MM.1S (cell line): ENCODE measurements at regions not wholly inside any gene's neighbourhood (a gene's known extent, or its start where the extent isn't known, plus 50 kb on each side); places are given as distances from the start of the nearest gene placed in this dataset.

Source experiments
- DNase-seq: peaks from one replicate; pipeline ENCODE4 v3.0.0-alpha.2; 2015
- H2AFZ ChIP-seq: fragments of 300-600 bp; sonication (generic); 2 replicates; pipeline ENCODE4 v1.6.0; 2016; ENCODE audit warnings: antibody characterized with exemption, low read length
- H3F3A ChIP-seq: fragments of 300-600 bp; sonication (generic); 2 replicates; pipeline ENCODE4 v1.6.1; 2016; ENCODE audit warnings: mild to moderate bottlenecking, antibody characterized with exemption, low read length, moderate library complexity, mixed read lengths; ENCODE audit not compliant: insufficient read depth
- H3K27ac ChIP-seq: fragments of 300-600 bp; sonication (generic); 2 replicates; pipeline ENCODE4 v1.5.1; 2016; ENCODE audit warnings: mild to moderate bottlenecking, low read length
- H3K27me3 ChIP-seq: fragments of 300-600 bp; sonication (generic); replicated peaks from 2 replicates; pipeline ENCODE4 v1.6.0; 2016; ENCODE audit warnings: low read length; ENCODE audit not compliant: insufficient read depth
- H3K36me3 ChIP-seq: fragments of 300-600 bp; sonication (generic); replicated peaks from 2 replicates; pipeline ENCODE4 v1.6.1; 2016; ENCODE audit warnings: mild to moderate bottlenecking, low read length, mixed read lengths; ENCODE audit not compliant: insufficient read depth
- H3K4me1 ChIP-seq: fragments of 300-600 bp; sonication (generic); 2 replicates; pipeline ENCODE4 v1.6.1; 2016; ENCODE audit warnings: low read length, mixed read lengths
- H3K4me2 ChIP-seq: fragments of 300-600 bp; sonication (generic); 2 replicates; pipeline ENCODE4 v1.6.0; 2016; ENCODE audit warnings: low read depth, low read length
- H3K4me3 ChIP-seq: fragments of 300-600 bp; sonication (generic); 2 replicates; pipeline ENCODE4 v1.5.1; 2016; ENCODE audit warnings: low read length, mixed read lengths
- H3K79me2 ChIP-seq: fragments of 300-600 bp; sonication (generic); 2 replicates; pipeline ENCODE4 v1.6.1; 2016; ENCODE audit warnings: mixed run types, low read length, mixed read lengths
- H3K9ac ChIP-seq: fragments of 300-600 bp; sonication (generic); 2 replicates; pipeline ENCODE4 v1.6.1; 2016; ENCODE audit warnings: low read length, mixed read lengths
- H3K9me2 ChIP-seq: fragments of 300-600 bp; sonication (generic); replicated peaks from 2 replicates; pipeline ENCODE4 v1.6.1; 2016; ENCODE audit warnings: mild to moderate bottlenecking, low read length, mixed read lengths; ENCODE audit not compliant: insufficient read depth
- H3K9me3 ChIP-seq: fragments of 300-600 bp; sonication (generic); replicated peaks from 2 replicates; pipeline ENCODE4 v1.6.1; 2016; ENCODE audit warnings: mild to moderate bottlenecking, low read length, mixed read lengths; ENCODE audit not compliant: insufficient read depth
- H4K20me1 ChIP-seq: fragments of 300-600 bp; sonication (generic); 2 replicates; pipeline ENCODE4 v1.6.1; 2016; ENCODE audit warnings: mild to moderate bottlenecking, low read length, moderate library complexity, mixed read lengths; ENCODE audit not compliant: insufficient read depth
- CTCF ChIP-seq: fragments of 300-600 bp; sonication (generic); IDR thresholded peaks from 2 replicates; pipeline ENCODE4 v1.5.1; 2016; ENCODE audit warnings: antibody characterized with exemption, low read length, mixed read lengths
- EZH2 ChIP-seq: fragments of 300-600 bp; sonication (generic); optimal IDR thresholded peaks from 2 replicates; pipeline ENCODE3; 2017; ENCODE audit warnings: low read depth, mild to moderate bottlenecking, antibody characterized with exemption, low read length, mixed read lengths
- EZH2phosphoT487 ChIP-seq: fragments of 300-600 bp; sonication (generic); IDR thresholded peaks from 2 replicates; pipeline ENCODE4 v1.6.1; 2018; ENCODE audit warnings: antibody characterized with exemption, low read length

- no peaks in the 10 kb centered on the region for H3K9me2 ChIP-seq
- TF ChIP-seq CTCF = no peak
- no peak for TF ChIP-seq EZH2phosphoT487
- TF ChIP-seq EZH2 = no peak
- H3K27me3 ChIP-seq = no peaks in the 10 kb centered on the region
- no peak overlapping the region for H2AFZ ChIP-seq
- no peaks in the 10 kb centered on the region for H3K79me2 ChIP-seq
- no peaks in the 10 kb centered on the region for H3K9me3 ChIP-seq
- H3K36me3 ChIP-seq = no peaks in the 10 kb centered on the region
- DNase-seq = no peak
- no peaks in the 10 kb centered on the region for H4K20me1 ChIP-seq
- no peaks in the 10 kb centered on the region for H3K4me1 ChIP-seq
- no peak overlapping the region for H3K4me3 ChIP-seq
- H3K27ac ChIP-seq = no peak overlapping the region
- no peak overlapping the region for H3K9ac ChIP-seq
- H3K4me2 ChIP-seq = no peak overlapping the region
- H3F3A ChIP-seq = no peaks in the 10 kb centered on the region
Measured at GRCh38 chr16:77041468-77041867, 149.5 kb upstream of the MON1B start.

GRCh38 chr16:77043076-77043475 lies 147.9 kb upstream of the MON1B start:
- no peaks in the 10 kb centered on the region for H3K4me1 ChIP-seq
- TF ChIP-seq EZH2 (no peak), CTCF (peak; percentile 36)
- DNase-seq = peak; percentile 18

GRCh38 chr16:77046206-77046605 lies 144.8 kb upstream of the MON1B start:
- Histone ChIP-seq H3K36me3 (no peaks in the 10 kb centered on the region), H3K4me1 (no peaks in the 10 kb centered on the region), H3K9ac (no peak overlapping the region), H3F3A (no peaks in the 10 kb centered on the region), H3K4me3 (no peak overlapping the region), H2AFZ (no peak overlapping the region), H3K27ac (no peak overlapping the region), H3K79me2 (no peaks in the 10 kb centered on the region), H3K27me3 (no peaks in the 10 kb centered on the region), H3K9me2 (no peaks in the 10 kb centered on the region), H3K4me2 (no peak overlapping the region), H4K20me1 (no peaks in the 10 kb centered on the region), H3K9me3 (no peaks in the 10 kb centered on the region)
- DNase-seq = no peak
- TF ChIP-seq EZH2 (no peak), EZH2phosphoT487 (no peak), CTCF (no peak)

More at GRCh38 chr16:77043076-77043475, 147.9 kb upstream of the MON1B start:
- no peaks in the 10 kb centered on the region for H4K20me1 ChIP-seq
- no peak overlapping the region for H3K9ac ChIP-seq
- H3K36me3 ChIP-seq = no peaks in the 10 kb centered on the region
- no peaks in the 10 kb centered on the region for H3K9me3 ChIP-seq
- no peaks in the 10 kb centered on the region for H3K79me2 ChIP-seq
- H3F3A ChIP-seq = no peaks in the 10 kb centered on the region
- no peaks in the 10 kb centered on the region for H3K9me2 ChIP-seq
- H3K27me3 ChIP-seq = no peaks in the 10 kb centered on the region
- H3K4me2 ChIP-seq = no peak overlapping the region
- no peak overlapping the region for H2AFZ ChIP-seq
- H3K4me3 ChIP-seq = no peak overlapping the region
- no peak overlapping the region for H3K27ac ChIP-seq
